ENCODE measurements at regions not wholly inside any gene's neighbourhood (a gene's known extent, or its start where the extent isn't known, plus 50 kb on each side); places are given as distances from the start of the nearest gene placed in this dataset.

- Histone ChIP-seq H3K36me3 (replicated peaks) (no peaks in the 10 kb centered on the region), H3K27me3 (replicated peaks) (no peaks in the 10 kb centered on the region), H3K27ac (no peak overlapping the region), H3K4me3 (ENCODE audit: low read depth, low read length) (no peak overlapping the region)
- no peak for DNase-seq
- in situ Hi-C loops (cut with HindIII; ENCODE audit: low pct_ligation_motif_present, low sequenced_read_pairs) = no loop called here
- TF ChIP-seq, protein P1, sequence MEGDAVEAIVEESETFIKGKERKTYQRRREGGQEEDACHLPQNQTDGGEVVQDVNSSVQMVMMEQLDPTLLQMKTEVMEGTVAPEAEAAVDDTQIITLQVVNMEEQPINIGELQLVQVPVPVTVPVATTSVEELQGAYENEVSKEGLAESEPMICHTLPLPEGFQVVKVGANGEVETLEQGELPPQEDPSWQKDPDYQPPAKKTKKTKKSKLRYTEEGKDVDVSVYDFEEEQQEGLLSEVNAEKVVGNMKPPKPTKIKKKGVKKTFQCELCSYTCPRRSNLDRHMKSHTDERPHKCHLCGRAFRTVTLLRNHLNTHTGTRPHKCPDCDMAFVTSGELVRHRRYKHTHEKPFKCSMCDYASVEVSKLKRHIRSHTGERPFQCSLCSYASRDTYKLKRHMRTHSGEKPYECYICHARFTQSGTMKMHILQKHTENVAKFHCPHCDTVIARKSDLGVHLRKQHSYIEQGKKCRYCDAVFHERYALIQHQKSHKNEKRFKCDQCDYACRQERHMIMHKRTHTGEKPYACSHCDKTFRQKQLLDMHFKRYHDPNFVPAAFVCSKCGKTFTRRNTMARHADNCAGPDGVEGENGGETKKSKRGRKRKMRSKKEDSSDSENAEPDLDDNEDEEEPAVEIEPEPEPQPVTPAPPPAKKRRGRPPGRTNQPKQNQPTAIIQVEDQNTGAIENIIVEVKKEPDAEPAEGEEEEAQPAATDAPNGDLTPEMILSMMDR (IDR thresholded peaks at IDR 0.05; ENCODE audit: low read depth, low read length, missing control alignments) = no peak
Measured at GRCh38 chr21:15219039-15219438, 154.2 kb upstream of the NRIP1 start.

GRCh38 chr21:15219894-15220293 lies 155.1 kb upstream of the NRIP1 start:
- TF ChIP-seq, protein P1 (IDR thresholded peaks at IDR 0.05; ENCODE audit: low read depth, low read length, missing control alignments) = no peak
- in situ Hi-C loops (cut with HindIII; ENCODE audit: low pct_ligation_motif_present, low sequenced_read_pairs) = no loop called here
- no peak for DNase-seq
- Histone ChIP-seq H3K27ac (no peak overlapping the region), H3K36me3 (replicated peaks) (no peaks in the 10 kb centered on the region), H3K4me3 (ENCODE audit: low read depth, low read length) (no peak overlapping the region), H3K27me3 (replicated peaks) (no peaks in the 10 kb centered on the region)

GRCh38 chr21:15221799-15222386 lies 157.1 kb upstream of the NRIP1 start:
- no peaks in the 10 kb centered on the region for H3K27me3 ChIP-seq (replicated peaks)
- TF ChIP-seq, protein P1 (IDR thresholded peaks at IDR 0.05; ENCODE audit: low read depth, low read length, missing control alignments) = no peak
- in situ Hi-C loops (cut with HindIII; ENCODE audit: low pct_ligation_motif_present, low sequenced_read_pairs) = no loop called here
- no peak overlapping the region for H3K4me3 ChIP-seq (ENCODE audit: low read depth, low read length)
- peak; percentile 53 for DNase-seq
- no peaks in the 10 kb centered on the region for H3K36me3 ChIP-seq (replicated peaks)
- H3K27ac ChIP-seq = peak overlapping the region; percentile 10

- Histone ChIP-seq H3K36me3 (replicated peaks) (no peaks in the 10 kb centered on the region), H3K27me3 (replicated peaks) (no peaks in the 10 kb centered on the region), H3K4me3 (ENCODE audit: low read depth, low read length) (no peak overlapping the region), H3K27ac (no peak overlapping the region)
- no peak for DNase-seq
- TF ChIP-seq, protein P1 (IDR thresholded peaks at IDR 0.05; ENCODE audit: low read depth, low read length, missing control alignments) = no peak
- in situ Hi-C loops (cut with HindIII; ENCODE audit: low pct_ligation_motif_present, low sequenced_read_pairs) = no loop called here
Measured at GRCh38 chr21:15222707-15223106, 157.9 kb upstream of the NRIP1 start.

DNA sequence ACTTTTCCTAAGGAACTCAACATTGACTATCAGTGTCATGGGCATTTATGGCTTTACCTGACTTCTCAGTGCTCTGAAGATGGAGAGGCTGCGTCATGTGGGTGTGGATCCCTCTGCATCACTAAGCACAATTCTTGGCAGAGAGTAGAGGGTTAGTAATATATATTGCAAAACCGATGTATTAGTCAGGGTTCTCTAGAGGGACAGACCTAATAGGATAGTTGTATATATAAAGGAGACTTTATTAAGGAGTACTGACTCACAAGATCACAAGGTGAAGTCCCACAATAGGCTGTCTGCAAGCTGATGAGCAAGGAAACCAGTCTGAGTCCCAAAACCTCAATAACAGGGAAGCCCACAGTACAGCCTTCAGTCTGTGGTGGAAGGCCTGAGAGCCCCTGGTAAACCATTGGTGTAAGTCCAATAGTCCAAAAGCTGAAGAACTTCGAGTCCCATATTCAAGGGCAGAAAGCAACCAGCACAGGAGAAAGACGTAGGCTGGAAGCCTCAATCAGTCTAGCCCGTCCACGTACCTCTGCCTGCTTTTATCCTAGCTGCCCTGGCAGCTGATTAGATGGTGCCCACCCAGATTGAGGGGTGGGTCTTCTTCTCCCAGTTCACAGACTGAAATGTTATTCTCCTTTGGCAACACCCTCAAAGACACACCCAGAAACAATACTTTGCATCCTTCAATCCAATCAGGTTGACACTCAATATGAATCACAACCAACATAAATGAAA lies 159.7 kb upstream of the NRIP1 start:
- TF ChIP-seq, protein P1 (IDR thresholded peaks at IDR 0.05; ENCODE audit: low read depth, low read length, missing control alignments) = no peak
- DNase-seq = peak; percentile 90

More for the DNA sequence above, 159.7 kb upstream of the NRIP1 start:
- Histone ChIP-seq H3K27me3 (replicated peaks) (no peaks in the 10 kb centered on the region), H3K27ac (peak overlapping the region; percentile 77), H3K36me3 (replicated peaks) (no peaks in the 10 kb centered on the region), H3K4me3 (ENCODE audit: low read depth, low read length) (no peak overlapping the region)
- in situ Hi-C loops (cut with HindIII; ENCODE audit: low pct_ligation_motif_present, low sequenced_read_pairs) = no loop called here

Measured in brain microvascular endothelial cell (primary cell).